ENCODE measurements at regions not wholly inside any gene's neighbourhood (a gene's known extent, or its start where the extent isn't known, plus 50 kb on each side); places are given as distances from the start of the nearest gene placed in this dataset.

- DNase-seq (ENCODE audit: extremely low spot score in 2 of 2) = no peak
- no peaks in the 10 kb centered on the region for H3K36me3 ChIP-seq
- no peaks in the 10 kb centered on the region for H3K27me3 ChIP-seq
- H3K9me3 ChIP-seq = no peaks in the 10 kb centered on the region
- no peak overlapping the region for H3K27ac ChIP-seq
- intact Hi-C loops (cut with DNase I) = no loop called here
- no peaks in the 10 kb centered on the region for H3K4me1 ChIP-seq
- H3K4me3 ChIP-seq = no peak overlapping the region
- TF ChIP-seq CTCF (IDR thresholded peaks at IDR 0.05) (no peak), POLR2AphosphoS5 (IDR thresholded peaks at IDR 0.05; ENCODE audit: insufficient read depth in 1 of 2, low read depth in 1 of 2) (no peak), POLR2A (IDR thresholded peaks at IDR 0.05) (no peak)
Observed at GRCh38 chr5:120240706-120241105, 223.4 kb upstream of the PRR16 start.

- Histone ChIP-seq H3K4me1 (no peaks in the 10 kb centered on the region), H3K36me3 (no peaks in the 10 kb centered on the region), H3K27me3 (no peaks in the 10 kb centered on the region), H3K27ac (no peak overlapping the region), H3K9me3 (no peaks in the 10 kb centered on the region), H3K4me3 (no peak overlapping the region)
- intact Hi-C loops (cut with DNase I) = no loop called here
- TF ChIP-seq CTCF (IDR thresholded peaks at IDR 0.05) = no peak
- TF ChIP-seq POLR2A (IDR thresholded peaks at IDR 0.05) = no peak
- no peak for TF ChIP-seq POLR2AphosphoS5 (IDR thresholded peaks at IDR 0.05; ENCODE audit: insufficient read depth in 1 of 2, low read depth in 1 of 2)
- no peak for DNase-seq (ENCODE audit: extremely low spot score in 2 of 2)
Observed at GRCh38 chr5:120241400-120241799, 222.7 kb upstream of the PRR16 start.

- Histone ChIP-seq H3K4me3 (no peak overlapping the region), H3K9me3 (no peaks in the 10 kb centered on the region), H3K27ac (no peak overlapping the region), H3K4me1 (no peaks in the 10 kb centered on the region), H3K27me3 (no peaks in the 10 kb centered on the region), H3K36me3 (no peaks in the 10 kb centered on the region)
- intact Hi-C loops (cut with DNase I) = no loop called here
- DNase-seq (ENCODE audit: extremely low spot score in 2 of 2) = no peak
- TF ChIP-seq CTCF (IDR thresholded peaks at IDR 0.05) (no peak), POLR2A (IDR thresholded peaks at IDR 0.05) (no peak), POLR2AphosphoS5 (IDR thresholded peaks at IDR 0.05; ENCODE audit: insufficient read depth in 1 of 2, low read depth in 1 of 2) (no peak)
Observed at GRCh38 chr5:120251898-120252297, 212.2 kb upstream of the PRR16 start.

- H3K4me1 ChIP-seq = no peaks in the 10 kb centered on the region
- H3K4me3 ChIP-seq = no peak overlapping the region
- no peaks in the 10 kb centered on the region for H3K27me3 ChIP-seq
- intact Hi-C loops (cut with DNase I) = no loop called here
- TF ChIP-seq CTCF (IDR thresholded peaks at IDR 0.05) = no peak
- no peak for TF ChIP-seq POLR2AphosphoS5 (IDR thresholded peaks at IDR 0.05; ENCODE audit: insufficient read depth in 1 of 2, low read depth in 1 of 2)
- no peak for TF ChIP-seq POLR2A (IDR thresholded peaks at IDR 0.05)
- no peaks in the 10 kb centered on the region for H3K9me3 ChIP-seq
- no peak overlapping the region for H3K27ac ChIP-seq
- DNase-seq (ENCODE audit: extremely low spot score in 2 of 2) = no peak
- no peaks in the 10 kb centered on the region for H3K36me3 ChIP-seq
Observed at GRCh38 chr5:120252839-120253238, 211.3 kb upstream of the PRR16 start.

- intact Hi-C loops (cut with DNase I) = no loop called here
- no peaks in the 10 kb centered on the region for H3K36me3 ChIP-seq
- H3K27ac ChIP-seq = no peak overlapping the region
- no peaks in the 10 kb centered on the region for H3K9me3 ChIP-seq
- H3K4me1 ChIP-seq = no peaks in the 10 kb centered on the region
- H3K27me3 ChIP-seq = no peaks in the 10 kb centered on the region
- H3K4me3 ChIP-seq = no peak overlapping the region
- TF ChIP-seq CTCF (IDR thresholded peaks at IDR 0.05) (no peak), POLR2A (IDR thresholded peaks at IDR 0.05) (no peak), POLR2AphosphoS5 (IDR thresholded peaks at IDR 0.05; ENCODE audit: insufficient read depth in 1 of 2, low read depth in 1 of 2) (no peak)
- DNase-seq (ENCODE audit: extremely low spot score in 2 of 2) = no peak
Observed at GRCh38 chr5:120254385-120254784, 209.7 kb upstream of the PRR16 start.
